HL-60 (cell line): ENCODE measurements at regions not wholly inside any gene's neighbourhood (a gene's known extent, or its start where the extent isn't known, plus 50 kb on each side); places are given as distances from the start of the nearest gene placed in this dataset.

Experiments used
- DNase-seq, 2 experiments: peaks; one replicate each; pipeline ENCODE4 v3.0.0-alpha.2; 2010 to 2020; ENCODE audit warnings: low read depth in 1 of 2, low spot score in 1 of 2
- H3K27ac ChIP-seq: fragments of 250-450 bp; sonication (Bioruptor Pico); replicated peaks from 2 replicates; pipeline ENCODE4 v1.5.1; 2020; ENCODE audit warnings: mild to moderate bottlenecking, moderate library complexity
- H3K27me3 ChIP-seq: fragments of 250-450 bp; sonication (Bioruptor Pico); 2 replicates; pipeline ENCODE4 v1.5.1; 2021; ENCODE audit warnings: mild to moderate bottlenecking, moderate library complexity; ENCODE audit not compliant: insufficient read depth, poor library complexity, severe bottlenecking
- H3K4me3 ChIP-seq: replicated peaks from 2 replicates; pipeline ENCODE4 v1.5.1; 2011; ENCODE audit warnings: mild to moderate bottlenecking, control low read depth, low read length; ENCODE audit not compliant: insufficient read depth
- GABPA ChIP-seq: IDR thresholded peaks from 2 replicates; pipeline ENCODE4 v1.6.1; 2012; ENCODE audit warnings: low read depth
- POLR2AphosphoS5 ChIP-seq: IDR thresholded peaks from 2 replicates; pipeline ENCODE4 v1.6.1; 2012; ENCODE audit warnings: low read depth
- SPI1 ChIP-seq: IDR thresholded peaks from 2 replicates; pipeline ENCODE4 v1.6.1; 2012; ENCODE audit warnings: low read depth, mild to moderate bottlenecking, borderline replicate concordance
- TF ChIP-seq, protein P1 (sequence below): IDR thresholded peaks from one replicate; pipeline ENCODE4 v1.5.1; 2011; ENCODE audit warnings: low read length, control low read depth, inconsistent platforms; ENCODE audit not compliant: insufficient read depth
- TF ChIP-seq, protein P2 (sequence below): IDR thresholded peaks from 2 replicates; pipeline ENCODE4 v1.6.1; 2012; ENCODE audit warnings: low read depth; ENCODE audit not compliant: insufficient replicate concordance

DNA sequence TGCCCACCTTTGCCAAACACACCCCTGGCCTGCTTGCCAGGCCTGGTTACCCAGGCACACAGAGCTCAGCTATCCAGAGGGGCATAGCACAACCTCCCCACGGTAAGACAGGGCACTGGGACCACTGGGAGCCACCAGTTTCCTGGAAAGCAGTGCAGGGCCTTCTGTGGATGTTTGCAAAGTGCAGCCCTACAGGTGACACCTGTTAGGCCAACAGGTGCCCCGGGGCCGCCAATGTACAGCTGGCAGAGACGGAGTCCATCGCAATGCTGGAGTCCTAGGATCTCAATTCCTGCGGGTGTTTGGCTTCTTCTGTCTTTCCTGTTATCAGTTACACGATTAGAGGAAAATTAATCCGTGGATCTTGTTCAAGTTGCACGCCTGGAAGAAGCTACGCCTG, 94.9 kb downstream of the NPTX2 start:
- Histone ChIP-seq H3K27ac (no peak overlapping the region), H3K27me3 (no peaks in the 10 kb centered on the region), H3K4me3 (no peak overlapping the region)
- TF ChIP-seq, protein P1, sequence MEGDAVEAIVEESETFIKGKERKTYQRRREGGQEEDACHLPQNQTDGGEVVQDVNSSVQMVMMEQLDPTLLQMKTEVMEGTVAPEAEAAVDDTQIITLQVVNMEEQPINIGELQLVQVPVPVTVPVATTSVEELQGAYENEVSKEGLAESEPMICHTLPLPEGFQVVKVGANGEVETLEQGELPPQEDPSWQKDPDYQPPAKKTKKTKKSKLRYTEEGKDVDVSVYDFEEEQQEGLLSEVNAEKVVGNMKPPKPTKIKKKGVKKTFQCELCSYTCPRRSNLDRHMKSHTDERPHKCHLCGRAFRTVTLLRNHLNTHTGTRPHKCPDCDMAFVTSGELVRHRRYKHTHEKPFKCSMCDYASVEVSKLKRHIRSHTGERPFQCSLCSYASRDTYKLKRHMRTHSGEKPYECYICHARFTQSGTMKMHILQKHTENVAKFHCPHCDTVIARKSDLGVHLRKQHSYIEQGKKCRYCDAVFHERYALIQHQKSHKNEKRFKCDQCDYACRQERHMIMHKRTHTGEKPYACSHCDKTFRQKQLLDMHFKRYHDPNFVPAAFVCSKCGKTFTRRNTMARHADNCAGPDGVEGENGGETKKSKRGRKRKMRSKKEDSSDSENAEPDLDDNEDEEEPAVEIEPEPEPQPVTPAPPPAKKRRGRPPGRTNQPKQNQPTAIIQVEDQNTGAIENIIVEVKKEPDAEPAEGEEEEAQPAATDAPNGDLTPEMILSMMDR, result no peak
- TF ChIP-seq GABPA (no peak), POLR2AphosphoS5 (no peak), SPI1 (no peak)
- TF ChIP-seq, protein P2, sequence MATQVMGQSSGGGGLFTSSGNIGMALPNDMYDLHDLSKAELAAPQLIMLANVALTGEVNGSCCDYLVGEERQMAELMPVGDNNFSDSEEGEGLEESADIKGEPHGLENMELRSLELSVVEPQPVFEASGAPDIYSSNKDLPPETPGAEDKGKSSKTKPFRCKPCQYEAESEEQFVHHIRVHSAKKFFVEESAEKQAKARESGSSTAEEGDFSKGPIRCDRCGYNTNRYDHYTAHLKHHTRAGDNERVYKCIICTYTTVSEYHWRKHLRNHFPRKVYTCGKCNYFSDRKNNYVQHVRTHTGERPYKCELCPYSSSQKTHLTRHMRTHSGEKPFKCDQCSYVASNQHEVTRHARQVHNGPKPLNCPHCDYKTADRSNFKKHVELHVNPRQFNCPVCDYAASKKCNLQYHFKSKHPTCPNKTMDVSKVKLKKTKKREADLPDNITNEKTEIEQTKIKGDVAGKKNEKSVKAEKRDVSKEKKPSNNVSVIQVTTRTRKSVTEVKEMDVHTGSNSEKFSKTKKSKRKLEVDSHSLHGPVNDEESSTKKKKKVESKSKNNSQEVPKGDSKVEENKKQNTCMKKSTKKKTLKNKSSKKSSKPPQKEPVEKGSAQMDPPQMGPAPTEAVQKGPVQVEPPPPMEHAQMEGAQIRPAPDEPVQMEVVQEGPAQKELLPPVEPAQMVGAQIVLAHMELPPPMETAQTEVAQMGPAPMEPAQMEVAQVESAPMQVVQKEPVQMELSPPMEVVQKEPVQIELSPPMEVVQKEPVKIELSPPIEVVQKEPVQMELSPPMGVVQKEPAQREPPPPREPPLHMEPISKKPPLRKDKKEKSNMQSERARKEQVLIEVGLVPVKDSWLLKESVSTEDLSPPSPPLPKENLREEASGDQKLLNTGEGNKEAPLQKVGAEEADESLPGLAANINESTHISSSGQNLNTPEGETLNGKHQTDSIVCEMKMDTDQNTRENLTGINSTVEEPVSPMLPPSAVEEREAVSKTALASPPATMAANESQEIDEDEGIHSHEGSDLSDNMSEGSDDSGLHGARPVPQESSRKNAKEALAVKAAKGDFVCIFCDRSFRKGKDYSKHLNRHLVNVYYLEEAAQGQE, result no peak
- DNase-seq, result no peak

DNA sequence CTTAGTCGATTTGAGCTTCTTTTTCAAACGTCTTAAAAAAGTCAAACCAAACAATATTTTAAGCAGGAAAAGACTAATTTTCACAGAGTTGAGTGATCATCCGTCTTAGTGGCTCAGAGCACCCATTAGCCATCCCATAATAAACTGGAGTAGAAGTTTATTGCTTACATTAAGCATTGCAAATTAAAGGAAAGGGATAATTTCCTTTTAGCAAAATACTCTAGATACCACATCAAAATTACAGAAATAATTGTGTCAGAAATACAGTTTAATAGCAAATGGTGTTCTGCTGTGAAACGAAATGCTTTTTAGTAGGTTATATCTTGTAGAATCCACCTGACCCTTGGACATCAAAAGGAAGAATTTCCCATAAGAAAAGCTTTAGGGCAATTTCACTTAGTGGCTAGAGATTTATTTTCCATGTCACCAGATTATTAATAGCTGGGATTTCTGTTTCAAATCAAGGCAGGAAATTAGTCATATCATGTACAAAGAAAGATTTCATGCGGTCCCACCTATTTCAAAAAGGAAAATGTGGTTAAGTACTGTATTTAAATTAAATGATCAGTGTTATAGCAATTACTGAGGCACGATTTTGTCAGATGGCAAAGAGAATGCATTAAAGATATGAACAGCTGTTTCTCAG, 96.2 kb downstream of the NPTX2 start:
- Histone ChIP-seq H3K27ac (no peak overlapping the region), H3K27me3 (no peaks in the 10 kb centered on the region), H3K4me3 (no peak overlapping the region)
- DNase-seq, result no peak
- TF ChIP-seq GABPA (no peak), SPI1 (no peak), POLR2AphosphoS5 (no peak)
- TF ChIP-seq, protein P2, result no peak
- TF ChIP-seq, protein P1, result no peak

DNA sequence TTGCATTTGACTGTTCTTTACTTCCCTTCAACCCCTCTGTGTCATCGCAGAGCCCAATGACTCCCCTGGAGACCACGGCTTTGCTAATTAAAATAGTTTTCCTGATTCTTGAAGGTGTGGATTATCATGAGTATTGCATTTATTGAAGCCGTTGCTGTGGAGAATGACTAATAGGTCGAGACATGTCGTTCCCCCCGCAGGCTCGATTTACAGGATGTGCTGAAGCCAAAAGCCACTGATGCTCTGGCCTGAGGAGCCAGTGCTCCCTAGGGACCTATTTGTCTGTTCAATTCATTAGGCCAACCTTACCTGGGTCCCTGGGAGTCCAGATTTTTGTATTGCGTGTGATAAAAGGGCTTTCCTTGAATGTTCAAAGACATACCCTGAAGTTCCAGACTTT, 102.3 kb downstream of the NPTX2 start:
- no peak overlapping the region for H3K27ac ChIP-seq
- DNase-seq, result no peak
- H3K4me3 ChIP-seq, result no peak overlapping the region
- peaks cover 2% of the 10 kb centered on the region for H3K27me3 ChIP-seq
- TF ChIP-seq, protein P2, result no peak
- TF ChIP-seq, protein P1, result no peak
- no peak for TF ChIP-seq GABPA
